NOMO-1 (cell line): ENCODE measurements at regions not wholly inside any gene's neighbourhood (a gene's known extent, or its start where the extent isn't known, plus 50 kb on each side); places are given as distances from the start of the nearest gene placed in this dataset.

Experiments
- DNase-seq, 2 experiments: peaks; one replicate each; lab custom pipeline; 2025; ENCODE audit not compliant: unreplicated experiment in 2 of 2; lab: John Stamatoyannopoulos, UW

- DNase-seq: no peak
These were observed 1049.1 kb downstream of the TRHDE start for GRCh38 chr12:73321319-73321718.

GRCh38 chr12:73321776-73322175, 1049.6 kb downstream of the TRHDE start:
- DNase-seq: no peak

- no peak for DNase-seq
These were observed 1058.6 kb downstream of the TRHDE start for GRCh38 chr12:73330584-73331351.

GRCh38 chr12:73341559-73342247, 1069.5 kb downstream of the TRHDE start:
- DNase-seq: no peak

GRCh38 chr12:73342733-73343132, 1070.6 kb downstream of the TRHDE start:
- no peak for DNase-seq

- no peak for DNase-seq
These were observed 1080.7 kb downstream of the TRHDE start for GRCh38 chr12:73352826-73353225.

- DNase-seq: no peak
These were observed 1089.1 kb downstream of the TRHDE start for GRCh38 chr12:73361156-73361863.

- no peak for DNase-seq
These were observed 1089.7 kb downstream of the TRHDE start for GRCh38 chr12:73361864-73362230.

- DNase-seq: no peak
These were observed 1090.5 kb downstream of the TRHDE start for GRCh38 chr12:73362666-73363065.

GRCh38 chr12:73372856-73373255, 1100.7 kb downstream of the TRHDE start:
- DNase-seq: no peak

GRCh38 chr12:73374360-73374759, 1102.2 kb downstream of the TRHDE start:
- no peak for DNase-seq

GRCh38 chr12:73383584-73384222, 1111.5 kb downstream of the TRHDE start:
- DNase-seq: no peak

GRCh38 chr12:73384592-73384991, 1112.4 kb downstream of the TRHDE start:
- no peak for DNase-seq

GRCh38 chr12:73390261-73390660, 1118.1 kb downstream of the TRHDE start:
- DNase-seq: no peak

GRCh38 chr12:73413051-73413450, 1124.6 kb upstream of the ATXN7L3B start:
- DNase-seq: no peak

- no peak for DNase-seq
These were observed 1123.7 kb upstream of the ATXN7L3B start for GRCh38 chr12:73413974-73414373.

GRCh38 chr12:73414926-73415325, 1122.7 kb upstream of the ATXN7L3B start:
- no peak for DNase-seq

GRCh38 chr12:73418541-73418940, 1119.1 kb upstream of the ATXN7L3B start:
- no peak for DNase-seq

- no peak for DNase-seq
These were observed 1115.8 kb upstream of the ATXN7L3B start for GRCh38 chr12:73421832-73422231.

GRCh38 chr12:73424484-73424883, 1113.2 kb upstream of the ATXN7L3B start:
- no peak for DNase-seq

GRCh38 chr12:73445658-73446324, 1091.8 kb upstream of the ATXN7L3B start:
- DNase-seq: no peak
